HFF-Myc (cell line): ENCODE measurements at regions not wholly inside any gene's neighbourhood (a gene's known extent, or its start where the extent isn't known, plus 50 kb on each side); places are given as distances from the start of the nearest gene placed in this dataset.
"Not testable (repeated sequence)": the region's sequence is repeated elsewhere in the genome, so short reads cannot be mapped to it uniquely, and the experiment has no call there.

Source experiments
- DNase-seq: peaks from one replicate; pipeline ENCODE4 v3.0.0-alpha.2; 2011; ENCODE audit warnings: low read depth; ENCODE audit errors: extremely low read depth
- H3K4me3 ChIP-seq: replicated peaks from 2 replicates; pipeline ENCODE4 v1.5.1; 2011; ENCODE audit warnings: low read depth, mild to moderate bottlenecking, control low read depth, low read length
- CTCF ChIP-seq: IDR thresholded peaks from 2 replicates; pipeline ENCODE4 v1.5.1; 2012; ENCODE audit warnings: mild to moderate bottlenecking, low read depth, low read length, control low read depth; ENCODE audit errors: missing control alignments

GRCh38 chr6:81293896-81294295 is 458.6 kb downstream of the TENT5A start:
- no peak overlapping the region for H3K4me3 ChIP-seq
- no peak for DNase-seq
- TF ChIP-seq CTCF = no peak

GRCh38 chr6:81289229-81289628 is 463.3 kb downstream of the TENT5A start:
- no peak for TF ChIP-seq CTCF
- H3K4me3 ChIP-seq = no peak overlapping the region
- no peak for DNase-seq

GRCh38 chr6:81265106-81265505 is 487.4 kb downstream of the TENT5A start:
- no peak for TF ChIP-seq CTCF
- DNase-seq = no peak
- no peak overlapping the region for H3K4me3 ChIP-seq

GRCh38 chr6:81263531-81264168 is 488.8 kb downstream of the TENT5A start:
- H3K4me3 ChIP-seq = no peak overlapping the region
- TF ChIP-seq CTCF = no peak
- DNase-seq = no peak

- DNase-seq = no peak
- no peak for TF ChIP-seq CTCF
- no peak overlapping the region for H3K4me3 ChIP-seq
These were observed 489.8 kb downstream of the TENT5A start for GRCh38 chr6:81262656-81263055.

GRCh38 chr6:81256223-81256622 is 496.3 kb downstream of the TENT5A start:
- not testable (repeated sequence) for H3K4me3 ChIP-seq, DNase-seq

GRCh38 chr6:81253821-81254220 is 498.7 kb downstream of the TENT5A start:
- DNase-seq = no peak
- H3K4me3 ChIP-seq = no peak overlapping the region
- TF ChIP-seq CTCF = no peak
